ENCODE measurements at regions not wholly inside any gene's neighbourhood (a gene's known extent, or its start where the extent isn't known, plus 50 kb on each side); places are given as distances from the start of the nearest gene placed in this dataset.
A peak's percentile ranks its signal among the peaks of the same experiment; 100 is the strongest.

GRCh38 chr16:9351841-9352434 lies 260.5 kb downstream of the HAPSTR1 start:
- Mint-ChIP-seq H3K9me3 (ENCODE audit: low read depth) (peaks cover 28% of the 10 kb centered on the region), H3K27me3 (no peaks in the 10 kb centered on the region), H3K4me3 (ENCODE audit: low read depth) (no peak overlapping the region), H3K27ac (no peak overlapping the region), H3K4me1 (ENCODE audit: low read depth) (no peaks in the 10 kb centered on the region), H3K36me3 (ENCODE audit: insufficient read depth) (no peaks in the 10 kb centered on the region)
- no peak for DNase-seq (ENCODE audit: low spot score, unreplicated experiment)
- no peak for TF ChIP-seq CTCF (IDR thresholded peaks at IDR 0.05; ENCODE audit: unreplicated experiment)

- no peaks in the 10 kb centered on the region for H3K27me3 Mint-ChIP-seq
- no peak overlapping the region for H3K27ac Mint-ChIP-seq
- H3K4me1 Mint-ChIP-seq (ENCODE audit: low read depth) = no peaks in the 10 kb centered on the region
- peaks cover 23% of the 10 kb centered on the region for H3K9me3 Mint-ChIP-seq (ENCODE audit: low read depth)
- TF ChIP-seq CTCF (IDR thresholded peaks at IDR 0.05; ENCODE audit: unreplicated experiment) = no peak
- H3K36me3 Mint-ChIP-seq (ENCODE audit: insufficient read depth) = no peaks in the 10 kb centered on the region
- DNase-seq (ENCODE audit: low spot score, unreplicated experiment) = no peak
- H3K4me3 Mint-ChIP-seq (ENCODE audit: low read depth) = no peak overlapping the region
Observed at GRCh38 chr16:9357829-9358228, 266.4 kb downstream of the HAPSTR1 start.

GRCh38 chr16:9360075-9360474 lies 268.6 kb downstream of the HAPSTR1 start:
- Mint-ChIP-seq H3K27ac (no peak overlapping the region), H3K4me1 (ENCODE audit: low read depth) (peaks cover 3% of the 10 kb centered on the region), H3K36me3 (ENCODE audit: insufficient read depth) (no peaks in the 10 kb centered on the region), H3K4me3 (ENCODE audit: low read depth) (no peak overlapping the region), H3K27me3 (no peaks in the 10 kb centered on the region), H3K9me3 (ENCODE audit: low read depth) (peaks cover 23% of the 10 kb centered on the region)
- TF ChIP-seq CTCF (IDR thresholded peaks at IDR 0.05; ENCODE audit: unreplicated experiment) = no peak
- DNase-seq (ENCODE audit: low spot score, unreplicated experiment) = no peak

DNA sequence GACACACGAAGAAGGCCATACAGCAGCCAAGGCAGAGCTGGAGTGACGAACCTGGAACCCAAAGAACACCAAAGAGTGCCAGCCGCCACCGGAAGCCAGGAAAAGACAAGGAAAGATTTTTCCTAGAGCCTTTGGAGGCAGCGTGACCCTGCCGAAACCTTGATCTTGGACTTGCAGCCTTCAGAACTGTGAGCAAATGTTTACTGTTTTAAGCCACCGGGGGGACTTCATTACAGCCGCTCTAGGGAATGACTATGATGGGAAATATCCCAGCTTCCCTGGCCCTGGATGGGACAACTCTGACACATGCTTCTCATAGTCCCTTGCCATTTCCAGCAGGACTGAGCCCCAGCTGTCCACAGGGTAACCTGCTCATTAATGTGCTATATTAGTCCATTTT lies 270.6 kb downstream of the HAPSTR1 start:
- Mint-ChIP-seq H3K4me1 (ENCODE audit: low read depth) (peaks cover 3% of the 10 kb centered on the region), H3K9me3 (ENCODE audit: low read depth) (peaks cover 9% of the 10 kb centered on the region), H3K36me3 (ENCODE audit: insufficient read depth) (no peaks in the 10 kb centered on the region), H3K4me3 (ENCODE audit: low read depth) (no peak overlapping the region), H3K27ac (no peak overlapping the region), H3K27me3 (no peaks in the 10 kb centered on the region)
- no peak for TF ChIP-seq CTCF (IDR thresholded peaks at IDR 0.05; ENCODE audit: unreplicated experiment)
- DNase-seq (ENCODE audit: low spot score, unreplicated experiment) = no peak

DNA sequence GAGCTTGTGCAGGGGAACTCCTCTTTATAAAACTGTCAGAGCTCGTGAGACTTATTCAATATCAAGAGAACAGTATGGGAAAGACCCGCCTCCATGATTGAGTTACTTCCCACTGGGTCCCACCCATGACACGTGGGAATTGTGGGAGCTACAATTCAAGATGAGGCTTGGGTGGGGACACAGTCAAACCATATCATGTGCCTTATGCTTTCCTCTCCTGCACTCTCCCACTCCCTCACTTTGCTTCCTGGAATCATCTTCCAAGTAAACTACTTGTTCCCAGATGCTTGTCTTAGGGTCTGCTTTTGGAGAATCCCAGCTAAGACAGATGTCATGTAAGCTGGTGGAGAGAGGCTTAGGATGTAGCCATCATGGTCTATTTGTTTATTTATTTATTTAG lies 271.2 kb downstream of the HAPSTR1 start:
- no peaks in the 10 kb centered on the region for H3K36me3 Mint-ChIP-seq (ENCODE audit: insufficient read depth)
- peaks cover 3% of the 10 kb centered on the region for H3K27me3 Mint-ChIP-seq
- no peak for TF ChIP-seq CTCF (IDR thresholded peaks at IDR 0.05; ENCODE audit: unreplicated experiment)
- peaks cover 3% of the 10 kb centered on the region for H3K9me3 Mint-ChIP-seq (ENCODE audit: low read depth)
- no peak overlapping the region for H3K4me3 Mint-ChIP-seq (ENCODE audit: low read depth)
- no peak for DNase-seq (ENCODE audit: low spot score, unreplicated experiment)
- H3K4me1 Mint-ChIP-seq (ENCODE audit: low read depth) = peaks cover 3% of the 10 kb centered on the region
- peak overlapping the region; percentile 39 for H3K27ac Mint-ChIP-seq
